Hepatocyte (in vitro differentiated cells): ENCODE measurements at regions not wholly inside any gene's neighbourhood (a gene's known extent, or its start where the extent isn't known, plus 50 kb on each side); places are given as distances from the start of the nearest gene placed in this dataset.
A peak's percentile ranks its signal among the peaks of the same experiment; 100 is the strongest.

Experiments used
- CTCF ChIP-seq: fragments of 200-600 bp; sonication (generic); IDR thresholded peaks from 2 replicates; pipeline ENCODE4 v1.5.1; 2016; ENCODE audit warnings: antibody characterized with exemption, mild to moderate bottlenecking; ENCODE audit not compliant: poor library complexity
- EZH2 ChIP-seq: fragments of 200-600 bp; sonication (generic); IDR thresholded peaks from 2 replicates; pipeline ENCODE4 v1.6.1; 2016; ENCODE audit warnings: antibody characterized with exemption, mild to moderate bottlenecking, borderline replicate concordance
- EZH2phosphoT487 ChIP-seq: fragments of 200-600 bp; sonication (generic); IDR thresholded peaks from one replicate; pipeline ENCODE4 v1.6.1; 2018; ENCODE audit warnings: antibody characterized with exemption, mild to moderate bottlenecking, low read depth, moderate library complexity; ENCODE audit not compliant: unreplicated experiment, severe bottlenecking

- TF ChIP-seq CTCF (peak; percentile 45), EZH2 (no peak), EZH2phosphoT487 (no peak)
Observed at GRCh38 chr4:14787894-14788293, 214.4 kb upstream of the CPEB2 start.
